ENCODE measurements at regions not wholly inside any gene's neighbourhood (a gene's known extent, or its start where the extent isn't known, plus 50 kb on each side); places are given as distances from the start of the nearest gene placed in this dataset.

DNA sequence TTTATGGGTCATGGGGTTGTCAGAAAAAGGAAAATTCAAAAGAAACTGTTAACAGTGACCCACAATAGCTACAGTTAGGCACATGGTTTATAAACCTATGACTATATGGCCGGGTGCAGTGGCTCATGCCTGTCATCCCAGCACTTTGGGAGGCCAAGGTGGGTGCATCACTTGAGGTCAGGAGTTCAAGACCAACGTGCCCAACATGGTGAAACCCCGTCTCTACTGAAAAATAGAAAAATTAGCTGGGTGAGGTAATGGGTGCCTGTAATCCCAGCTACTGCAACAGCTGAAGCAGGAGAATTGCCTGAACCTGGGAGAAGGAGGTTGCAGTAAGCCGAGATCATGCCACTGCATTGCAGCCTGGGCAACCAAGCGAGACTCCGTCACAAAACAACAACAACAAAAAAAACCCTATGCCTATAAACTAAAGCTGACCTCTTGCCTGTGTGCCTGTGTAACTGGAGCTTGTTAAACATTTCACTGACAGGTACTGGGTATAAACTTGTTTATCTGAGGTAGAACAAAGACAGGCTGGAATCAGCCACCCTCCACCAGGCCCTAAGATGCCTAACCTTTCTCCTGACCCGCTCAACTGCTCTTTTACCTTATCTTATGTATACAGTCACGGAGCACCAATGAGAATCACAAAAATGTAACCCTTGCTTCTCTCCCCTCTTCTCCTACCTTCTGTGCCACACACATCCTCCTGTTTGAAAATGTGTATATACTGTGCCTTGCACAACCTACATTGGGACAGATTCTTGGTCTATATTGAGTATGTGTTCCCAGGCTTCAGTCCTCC, 62.9 kb upstream of the ATF7IP2 start:
- TF ChIP-seq CTCF (IDR thresholded peaks at IDR 0.05; ENCODE audit: control extremely low read depth in 1 of 3, insufficient read depth in 1 of 3, low read depth in 1 of 3, low read length in 3 of 3) (no peak), TCF12 (IDR thresholded peaks at IDR 0.05; ENCODE audit: low read depth, low read length) (no peak), EP300 (IDR thresholded peaks at IDR 0.05; ENCODE audit: borderline replicate concordance in 1 of 2, low read depth in 2 of 2, low read length in 2 of 2) (no peak)

Data from H1 (cell line).